GM23338 (cell line): ENCODE measurements at regions not wholly inside any gene's neighbourhood (a gene's known extent, or its start where the extent isn't known, plus 50 kb on each side); places are given as distances from the start of the nearest gene placed in this dataset.

Experiments used
- CREB1 ChIP-seq: fragments of 250-450 bp; sonication (Bioruptor Pico); IDR thresholded peaks from 2 replicates; pipeline ENCODE4 v1.5.0; 2020; ENCODE audit warnings: low read depth, mild to moderate bottlenecking, moderate library complexity
- CTCF ChIP-seq, 2 experiments: fragments of 200-600 bp in 1 of 2; sonication (generic) in 1 of 2; conservative IDR thresholded peaks; 2 replicates each; pipeline versions ENCODE4 v1.5.1 to v1.6.1; 2016 to 2017; ENCODE audit warnings: antibody characterized with exemption in 2 of 2, low read depth in 2 of 2, mild to moderate bottlenecking in 2 of 2, moderate library complexity in 1 of 2
- EZH2 ChIP-seq: fragments of 200-600 bp; sonication (generic); IDR thresholded peaks from one replicate; pipeline ENCODE4 v1.8.0; 2017; ENCODE audit warnings: antibody characterized with exemption, mild to moderate bottlenecking, low read depth; ENCODE audit not compliant: unreplicated experiment
- EZH2phosphoT487 ChIP-seq: fragments of 200-600 bp; sonication (generic); IDR thresholded peaks from one replicate; pipeline ENCODE4 v1.8.1; 2018; ENCODE audit warnings: antibody characterized with exemption; ENCODE audit not compliant: unreplicated experiment
- JUNB ChIP-seq: IDR thresholded peaks from one replicate; pipeline ENCODE4 v1.6.1; 2016; ENCODE audit warnings: antibody characterized with exemption; ENCODE audit not compliant: unreplicated experiment
- POLR2AphosphoS5 ChIP-seq: IDR thresholded peaks from 2 replicates; pipeline ENCODE4 v1.6.1; 2016; ENCODE audit warnings: antibody characterized with exemption, low read depth
- REST ChIP-seq: IDR thresholded peaks from one replicate; pipeline ENCODE4 v1.6.1; 2018; ENCODE audit warnings: antibody characterized with exemption; ENCODE audit not compliant: unreplicated experiment
- ZNF114 ChIP-seq: fragments of 250-450 bp; sonication (Bioruptor Pico); IDR thresholded peaks from 2 replicates; pipeline ENCODE4 v1.5.0; 2020; ENCODE audit warnings: mild to moderate bottlenecking, moderate library complexity
- ZNF331 ChIP-seq: fragments of 250-450 bp; sonication (Bioruptor Pico); IDR thresholded peaks from 2 replicates; pipeline ENCODE4 v1.5.0; 2020; ENCODE audit warnings: low read depth, mild to moderate bottlenecking, moderate library complexity
- TF ChIP-seq, protein P1 (sequence below): IDR thresholded peaks from 2 replicates; pipeline ENCODE4 v1.6.1; 2016; ENCODE audit warnings: antibody characterized with exemption

DNA sequence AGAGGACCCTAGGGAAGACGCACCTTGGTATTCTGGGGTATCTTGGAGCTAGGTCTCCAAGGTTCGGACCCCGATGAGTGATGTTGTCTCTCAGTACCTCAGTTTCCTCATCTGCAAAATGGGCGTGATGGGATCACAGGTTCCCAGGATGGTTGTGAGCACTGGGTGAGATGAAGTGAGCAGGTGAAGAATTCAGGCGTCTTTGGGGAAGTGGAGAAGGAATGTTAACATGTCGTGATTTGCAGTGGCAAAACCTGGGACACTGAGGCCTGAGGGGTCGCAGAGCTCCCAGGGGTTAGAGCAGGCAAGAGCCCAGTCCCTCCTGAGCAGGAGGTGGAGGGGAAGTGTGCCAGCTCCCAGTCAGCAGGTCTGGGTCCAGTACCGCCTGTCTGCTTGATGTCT lies 215.1 kb upstream of the GSE1 start:
- TF ChIP-seq CTCF (conservative IDR thresholded peaks at IDR 0.05; ENCODE audit: low read depth in 2 of 2), result no peak
- no peak for TF ChIP-seq EZH2phosphoT487
- no peak for TF ChIP-seq EZH2
- TF ChIP-seq POLR2AphosphoS5, result no peak
- TF ChIP-seq, protein P1, sequence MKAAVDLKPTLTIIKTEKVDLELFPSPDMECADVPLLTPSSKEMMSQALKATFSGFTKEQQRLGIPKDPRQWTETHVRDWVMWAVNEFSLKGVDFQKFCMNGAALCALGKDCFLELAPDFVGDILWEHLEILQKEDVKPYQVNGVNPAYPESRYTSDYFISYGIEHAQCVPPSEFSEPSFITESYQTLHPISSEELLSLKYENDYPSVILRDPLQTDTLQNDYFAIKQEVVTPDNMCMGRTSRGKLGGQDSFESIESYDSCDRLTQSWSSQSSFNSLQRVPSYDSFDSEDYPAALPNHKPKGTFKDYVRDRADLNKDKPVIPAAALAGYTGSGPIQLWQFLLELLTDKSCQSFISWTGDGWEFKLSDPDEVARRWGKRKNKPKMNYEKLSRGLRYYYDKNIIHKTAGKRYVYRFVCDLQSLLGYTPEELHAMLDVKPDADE, result no peak
- no peak for TF ChIP-seq REST
- no peak for TF ChIP-seq ZNF114 (CRISPR knock-in tag)
- no peak for TF ChIP-seq CREB1 (CRISPR knock-in tag)
- TF ChIP-seq ZNF331 (CRISPR knock-in tag), result no peak
- no peak for TF ChIP-seq JUNB
